Tibial nerve (tissue), 4 donors: ENCODE measurements at regions not wholly inside any gene's neighbourhood (a gene's known extent, or its start where the extent isn't known, plus 50 kb on each side); places are given as distances from the start of the nearest gene placed in this dataset.

Experiments used
- DNase-seq, 2 donors: peaks; one replicate each; pipeline ENCODE4 v3.0.0-alpha.2; 2019; ENCODE audit warnings: low spot score in 2 of 2
- H3K27ac ChIP-seq, 4 donors: fragments of 200-600 bp; sonication (generic) in 3 of 4; one replicate each; pipeline ENCODE4 v1.5.1; 2017 to 2019; ENCODE audit warnings: mild to moderate bottlenecking in 1 of 4
- H3K27me3 ChIP-seq, 2 donors: fragments of 200-600 bp; sonication (generic) in 1 of 2; one replicate each; pipeline versions ENCODE4 v1.5.1 to v1.6.0; 2017 to 2019
- H3K36me3 ChIP-seq, 3 donors: fragments of 200-600 bp; sonication (generic); one replicate each; pipeline ENCODE4 v1.5.1; 2018 to 2019
- H3K4me1 ChIP-seq, 4 donors: fragments of 200-600 bp; sonication (generic) in 3 of 4; one replicate each; pipeline ENCODE4 v1.5.1; 2017 to 2019
- H3K4me3 ChIP-seq, 4 donors: fragments of 200-600 bp; sonication (generic) in 3 of 4; one replicate each; pipeline ENCODE4 v1.5.1; 2017 to 2019; ENCODE audit warnings: mild to moderate bottlenecking in 1 of 4, moderate library complexity in 1 of 4
- H3K9me3 ChIP-seq, 4 donors: fragments of 200-600 bp; sonication (generic) in 3 of 4; one replicate each; pipeline ENCODE4 v1.5.1; 2017 to 2019
- EP300 ChIP-seq, 2 donors: sonication (generic); formaldehyde crosslinking; IDR thresholded peaks; one replicate each; pipeline ENCODE4 v1.6.1; 2017; ENCODE audit warnings: antibody characterized with exemption in 2 of 2, mild to moderate bottlenecking in 1 of 2
- POLR2A ChIP-seq, 2 donors: fragments of 450-650 bp; IDR thresholded peaks; one replicate each; pipeline ENCODE4 v1.6.1; 2017; ENCODE audit warnings: antibody characterized with exemption in 2 of 2, mild to moderate bottlenecking in 2 of 2, moderate library complexity in 2 of 2
- WGBS, 2 donors: methylation state at CpG; one replicate each; pipeline ENCODE4 v1.1.5; 2018; 5-methylcytosine and 5-hydroxymethylcytosine counted together
- TF ChIP-seq, protein P1 (sequence below), 5 experiments: fragments of 200-600 bp in 3 of 5; fragments of 450-650 bp in 2 of 5; sonication (generic) in 3 of 5; IDR thresholded peaks; one replicate each; pipeline ENCODE4 v1.5.1; 2016 to 2019; ENCODE audit warnings: antibody characterized with exemption in 5 of 5, mild to moderate bottlenecking in 3 of 5, moderate library complexity in 2 of 5

DNA sequence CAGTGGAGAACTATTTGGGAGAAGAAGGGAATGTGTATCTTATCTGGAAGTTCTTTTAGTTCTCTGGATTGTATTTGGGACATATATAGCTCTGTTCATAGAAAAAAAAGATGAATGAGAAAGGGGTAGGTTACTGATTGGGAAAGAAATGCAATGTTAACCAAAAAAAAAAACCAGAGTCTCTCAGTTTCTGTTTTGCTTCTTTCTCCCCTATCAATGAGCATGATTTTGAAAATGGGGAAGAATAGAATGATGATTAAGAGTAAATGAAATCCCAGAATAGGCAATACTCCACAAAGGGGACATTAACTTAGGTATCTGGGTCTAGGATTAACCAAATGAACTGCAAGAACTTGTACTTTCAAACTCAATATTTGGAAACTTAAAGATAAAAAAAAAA is 92.9 kb downstream of the RHOU start:
- DNase-seq: no peak
- Histone ChIP-seq H3K27me3 (no peaks in the 10 kb centered on the region), H3K36me3 (no peaks in the 10 kb centered on the region), H3K9me3 (no peaks in the 10 kb centered on the region), H3K4me3 (no peak overlapping the region), H3K27ac (no peak overlapping the region), H3K4me1 (peaks cover 0 to 5% (median 0%) of the 10 kb centered on the region in 4 donors)
- no peak for TF ChIP-seq EP300 (IDR thresholded peaks at IDR 0.05)
- no peak for TF ChIP-seq POLR2A (IDR thresholded peaks at IDR 0.05)
- TF ChIP-seq, protein P1, sequence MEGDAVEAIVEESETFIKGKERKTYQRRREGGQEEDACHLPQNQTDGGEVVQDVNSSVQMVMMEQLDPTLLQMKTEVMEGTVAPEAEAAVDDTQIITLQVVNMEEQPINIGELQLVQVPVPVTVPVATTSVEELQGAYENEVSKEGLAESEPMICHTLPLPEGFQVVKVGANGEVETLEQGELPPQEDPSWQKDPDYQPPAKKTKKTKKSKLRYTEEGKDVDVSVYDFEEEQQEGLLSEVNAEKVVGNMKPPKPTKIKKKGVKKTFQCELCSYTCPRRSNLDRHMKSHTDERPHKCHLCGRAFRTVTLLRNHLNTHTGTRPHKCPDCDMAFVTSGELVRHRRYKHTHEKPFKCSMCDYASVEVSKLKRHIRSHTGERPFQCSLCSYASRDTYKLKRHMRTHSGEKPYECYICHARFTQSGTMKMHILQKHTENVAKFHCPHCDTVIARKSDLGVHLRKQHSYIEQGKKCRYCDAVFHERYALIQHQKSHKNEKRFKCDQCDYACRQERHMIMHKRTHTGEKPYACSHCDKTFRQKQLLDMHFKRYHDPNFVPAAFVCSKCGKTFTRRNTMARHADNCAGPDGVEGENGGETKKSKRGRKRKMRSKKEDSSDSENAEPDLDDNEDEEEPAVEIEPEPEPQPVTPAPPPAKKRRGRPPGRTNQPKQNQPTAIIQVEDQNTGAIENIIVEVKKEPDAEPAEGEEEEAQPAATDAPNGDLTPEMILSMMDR (IDR thresholded peaks at IDR 0.05): no peak

DNA sequence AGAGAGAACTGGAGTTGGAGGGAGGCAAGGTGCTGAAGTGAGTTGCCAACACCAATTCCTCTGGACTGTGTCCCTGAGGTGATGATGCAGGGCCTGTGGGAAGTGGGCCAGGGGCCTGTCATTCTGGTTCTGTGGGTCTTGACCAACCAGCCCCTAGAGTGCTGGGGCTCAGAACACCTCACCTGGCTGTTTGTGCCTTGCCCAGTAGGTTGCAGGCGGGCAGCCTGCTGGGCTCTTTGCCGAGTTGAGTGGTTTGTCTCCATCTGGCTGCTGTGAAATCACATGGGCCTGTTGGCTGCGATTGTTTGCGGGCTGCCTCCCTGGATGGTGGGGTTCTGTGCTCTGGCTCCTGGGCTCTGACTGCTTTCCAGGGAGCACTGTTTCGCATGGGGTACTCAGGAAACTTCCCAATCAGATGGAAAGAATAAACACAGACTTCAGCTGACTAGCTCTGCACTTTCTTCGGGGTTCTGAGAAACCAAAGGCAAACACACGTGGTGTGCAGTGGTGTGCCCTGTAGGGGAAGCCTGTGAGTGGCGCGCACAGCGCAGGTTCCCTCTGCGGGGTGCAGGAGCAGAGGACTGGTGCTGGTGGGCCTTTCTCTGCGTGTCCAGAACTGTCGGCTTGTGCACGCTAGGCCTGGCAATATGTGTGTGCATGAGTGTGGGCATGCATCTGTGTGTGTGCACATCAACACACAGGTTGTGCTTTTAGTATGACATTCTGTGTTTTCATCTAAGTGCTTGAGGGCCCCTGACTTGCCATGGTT is 95.1 kb downstream of the RHOU start:
- H3K36me3 ChIP-seq: no peaks in the 10 kb centered on the region
- 86 to 91% methylated on average over 9 to 14 of the region's 14 CpGs for WGBS, 2 donors
- H3K4me3 ChIP-seq: no peak overlapping the region
- TF ChIP-seq EP300 (IDR thresholded peaks at IDR 0.05) (no peak), POLR2A (IDR thresholded peaks at IDR 0.05) (no peak)
- TF ChIP-seq, protein P1 (IDR thresholded peaks at IDR 0.05): no peak
- peaks cover 0 to 5% (median 0%) of the 10 kb centered on the region in 4 donors for H3K4me1 ChIP-seq
- H3K27ac ChIP-seq: no peak overlapping the region
- no peaks in the 10 kb centered on the region for H3K27me3 ChIP-seq
- no peak for DNase-seq
- H3K9me3 ChIP-seq: no peaks in the 10 kb centered on the region

DNA sequence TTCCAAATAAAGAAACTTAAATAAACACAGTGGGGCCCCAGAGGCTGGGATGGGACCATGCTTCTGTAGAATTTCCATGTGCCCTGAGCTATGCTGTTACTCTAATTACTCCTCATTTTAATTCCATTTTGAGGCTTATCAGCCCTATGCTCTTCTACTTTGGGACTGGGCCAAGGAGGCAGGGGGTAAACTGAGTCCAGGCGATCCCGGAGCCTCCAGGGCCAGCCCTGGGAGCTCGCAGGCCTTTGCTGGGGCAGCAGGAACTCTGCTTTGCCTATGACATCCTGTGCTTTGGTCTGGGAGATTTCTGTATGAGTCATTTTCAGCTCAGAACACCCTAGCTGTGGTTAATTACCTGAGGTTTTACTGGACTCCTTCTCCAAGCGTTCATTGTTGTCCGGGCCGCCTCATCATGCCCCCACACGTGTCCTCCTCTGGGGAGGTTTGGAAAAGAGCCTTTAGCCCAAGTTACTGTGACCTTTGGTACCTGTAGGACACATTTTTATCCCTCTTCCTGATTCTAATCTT is 95.7 kb downstream of the RHOU start:
- Histone ChIP-seq H3K27me3 (no peaks in the 10 kb centered on the region), H3K9me3 (no peaks in the 10 kb centered on the region), H3K4me1 (peaks cover 0 to 5% (median 0%) of the 10 kb centered on the region in 4 donors), H3K27ac (no peak overlapping the region), H3K4me3 (no peak overlapping the region), H3K36me3 (no peaks in the 10 kb centered on the region)
- TF ChIP-seq EP300 (IDR thresholded peaks at IDR 0.05): no peak
- 75% methylated on average over 7 of the region's 7 CpGs for WGBS, 2 donors
- no peak for DNase-seq

DNA sequence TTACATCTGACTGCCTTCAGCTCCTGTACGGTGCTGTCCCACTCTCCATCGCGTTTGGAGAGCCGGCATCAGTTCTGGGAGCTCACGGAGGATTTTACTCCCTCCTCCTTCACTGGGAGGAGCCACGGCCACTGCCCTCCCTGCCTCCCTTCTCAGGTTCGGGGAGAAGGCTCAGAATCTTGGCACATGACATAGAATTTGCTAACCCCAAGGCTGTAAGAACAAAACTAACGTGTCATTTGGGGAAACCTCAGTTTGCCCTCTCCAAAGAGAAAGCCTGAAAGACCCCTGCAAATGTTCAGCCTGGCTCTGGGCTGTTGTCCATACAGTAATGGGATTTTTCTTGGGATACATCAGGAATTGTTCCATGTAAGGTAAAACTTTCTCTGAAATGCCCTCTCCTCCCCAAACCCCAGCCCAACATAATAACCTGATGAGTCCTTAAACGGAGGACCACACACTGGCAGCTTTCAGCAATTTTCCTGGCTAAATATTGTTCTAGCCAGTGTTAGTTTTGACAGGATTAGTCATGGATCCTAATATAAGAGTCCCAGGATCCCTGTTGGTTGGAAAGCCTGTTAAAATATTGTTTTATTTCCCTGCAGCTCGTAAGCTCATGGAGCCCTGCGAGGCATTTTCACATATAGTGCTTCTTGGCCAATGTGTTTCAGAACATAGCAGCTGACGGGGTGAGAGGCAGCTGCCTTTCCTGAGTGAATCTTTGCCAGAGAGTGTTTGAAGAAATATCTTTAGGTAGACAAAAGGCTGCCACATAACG is 98.8 kb downstream of the RHOU start:
- no peak for DNase-seq
- Histone ChIP-seq H3K4me1 (peaks cover 0 to 17% (median 10%) of the 10 kb centered on the region in 4 donors), H3K27me3 (no peaks in the 10 kb centered on the region), H3K4me3 (no peak overlapping the region), H3K27ac (no peak overlapping the region), H3K36me3 (no peaks in the 10 kb centered on the region), H3K9me3 (no peaks in the 10 kb centered on the region)
- TF ChIP-seq EP300 (IDR thresholded peaks at IDR 0.05): no peak
- TF ChIP-seq POLR2A (IDR thresholded peaks at IDR 0.05): no peak
- TF ChIP-seq, protein P1 (IDR thresholded peaks at IDR 0.05): no peak
- 25 to 38% methylated on average over 13 of the region's 13 CpGs for WGBS, 2 donors

DNA sequence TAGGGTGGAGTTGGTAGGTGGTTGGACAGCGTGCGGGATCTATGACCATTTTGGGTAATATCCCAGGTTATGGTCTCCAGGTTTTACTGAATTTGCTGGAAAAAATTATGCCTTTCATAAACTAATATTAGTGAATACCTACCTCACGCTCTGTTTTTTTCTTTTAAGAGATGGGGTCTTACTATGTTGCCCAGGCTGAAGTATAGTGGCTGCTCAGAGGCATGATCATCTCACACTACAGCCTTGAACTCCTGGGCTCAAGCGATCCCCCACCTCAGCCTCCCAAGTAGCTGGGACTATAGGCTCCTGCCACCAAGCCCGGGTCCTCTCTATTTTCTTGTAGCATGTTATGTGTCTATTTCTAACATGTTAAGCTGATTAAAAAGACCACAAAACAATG is 100.2 kb downstream of the RHOU start:
- peaks cover 0 to 19% (median 10%) of the 10 kb centered on the region in 4 donors for H3K4me1 ChIP-seq
- H3K4me3 ChIP-seq: no peak overlapping the region
- no peaks in the 10 kb centered on the region for H3K27me3 ChIP-seq
- DNase-seq: no peak
- no peaks in the 10 kb centered on the region for H3K9me3 ChIP-seq
- H3K36me3 ChIP-seq: no peaks in the 10 kb centered on the region
- no peak overlapping the region for H3K27ac ChIP-seq
- WGBS, 2 donors: 97% methylated on average over 5 of the region's 5 CpGs
- no peak for TF ChIP-seq EP300 (IDR thresholded peaks at IDR 0.05)
- TF ChIP-seq, protein P1 (IDR thresholded peaks at IDR 0.05): no peak
- TF ChIP-seq POLR2A (IDR thresholded peaks at IDR 0.05): no peak
